ENCODE measurements at regions not wholly inside any gene's neighbourhood (a gene's known extent, or its start where the extent isn't known, plus 50 kb on each side); places are given as distances from the start of the nearest gene placed in this dataset.
"Not testable (repeated sequence)": the region's sequence is repeated elsewhere in the genome, so short reads cannot be mapped to it uniquely, and the experiment has no call there.

GRCh38 chr1:112818990-112819689 is 104.0 kb upstream of the PPM1J start:
- DNase-seq (ENCODE audit: low spot score), result peak; percentile 73

GRCh38 chr1:112817555-112818373 is 102.6 kb upstream of the PPM1J start:
- DNase-seq (ENCODE audit: low spot score), result no peak

GRCh38 chr1:112815376-112815775 is 100.2 kb upstream of the PPM1J start:
- DNase-seq (ENCODE audit: low spot score), result no peak

- not testable (repeated sequence) for DNase-seq (ENCODE audit: low spot score)
These were observed 99.5 kb upstream of the PPM1J start for GRCh38 chr1:112814645-112815044.

GRCh38 chr1:112808861-112809684 is 93.9 kb upstream of the PPM1J start:
- DNase-seq (ENCODE audit: low spot score), result peak; percentile 72

- DNase-seq (ENCODE audit: low spot score), result no peak
These were observed 92.9 kb upstream of the PPM1J start for GRCh38 chr1:112807999-112808398.

GRCh38 chr1:112807117-112807516 is 92.0 kb upstream of the PPM1J start:
- DNase-seq (ENCODE audit: low spot score), result no peak

- no peak for DNase-seq (ENCODE audit: low spot score)
These were observed 91.0 kb upstream of the PPM1J start for GRCh38 chr1:112806090-112806642.

- no peak for DNase-seq (ENCODE audit: low spot score)
These were observed 90.2 kb upstream of the PPM1J start for GRCh38 chr1:112805155-112805853.

- peak; percentile 83 for DNase-seq (ENCODE audit: low spot score)
These were observed 89.0 kb upstream of the PPM1J start for GRCh38 chr1:112803906-112804762.

GRCh38 chr1:112800289-112800688 is 85.2 kb upstream of the PPM1J start:
- no peak for DNase-seq (ENCODE audit: low spot score)

- DNase-seq (ENCODE audit: low spot score), result peak; percentile 16
These were observed 83.2 kb upstream of the PPM1J start for GRCh38 chr1:112798292-112798691.

- no peak for DNase-seq (ENCODE audit: low spot score)
These were observed 82.1 kb upstream of the PPM1J start for GRCh38 chr1:112797224-112797623.

- no peak for DNase-seq (ENCODE audit: low spot score)
These were observed 79.6 kb upstream of the PPM1J start for GRCh38 chr1:112794654-112795239.

GRCh38 chr1:112793631-112794565 is 78.8 kb upstream of the PPM1J start:
- DNase-seq (ENCODE audit: low spot score), result no peak

GRCh38 chr1:112791723-112792104 is 76.6 kb upstream of the PPM1J start:
- no peak for DNase-seq (ENCODE audit: low spot score)

- DNase-seq (ENCODE audit: low spot score), result no peak
These were observed 76.0 kb upstream of the PPM1J start for GRCh38 chr1:112790920-112791722.

- DNase-seq (ENCODE audit: low spot score), result no peak
These were observed 73.4 kb upstream of the PPM1J start for GRCh38 chr1:112788561-112788960.

Measured in pons (tissue), 1 donor.